Neural cell (in vitro differentiated cells): ENCODE measurements at regions not wholly inside any gene's neighbourhood (a gene's known extent, or its start where the extent isn't known, plus 50 kb on each side); places are given as distances from the start of the nearest gene placed in this dataset.

Experiments used
- H2AFZ ChIP-seq: fragments of 200-600, 300-800 bp; sonication (generic), shearing (Covaris generic); 2 replicates; pipeline ENCODE4 v1.6.0; 2014; ENCODE audit warnings: low read depth, mild to moderate bottlenecking, antibody characterized with exemption, low read length, moderate library complexity
- H3F3A ChIP-seq: fragments of 200-600 bp; shearing (Covaris generic); 2 replicates; pipeline ENCODE4 v1.6.1; 2016; ENCODE audit warnings: mild to moderate bottlenecking, moderate library complexity, mixed read lengths, antibody characterized with exemption, low read length; ENCODE audit not compliant: insufficient read depth, poor library complexity, severe bottlenecking
- H3K27ac ChIP-seq: fragments of 200-600, 300-800 bp; sonication (generic), shearing (Covaris generic); 2 replicates; pipeline ENCODE4 v1.5.1; 2014; ENCODE audit warnings: mild to moderate bottlenecking, low read length, moderate library complexity
- H3K27me3 ChIP-seq: fragments of 300-800, 200-600 bp; sonication (generic), shearing (Covaris generic); 2 replicates; pipeline ENCODE4 v1.6.0; 2014; ENCODE audit warnings: mild to moderate bottlenecking, low read depth, low read length, moderate library complexity; ENCODE audit not compliant: insufficient read depth
- H3K36me3 ChIP-seq: fragments of 300-800, 200-600 bp; sonication (generic), shearing (Covaris generic); 2 replicates; pipeline ENCODE4 v1.5.1; 2014; ENCODE audit warnings: mild to moderate bottlenecking, antibody characterized with exemption, low read length, moderate library complexity; ENCODE audit not compliant: insufficient read depth
- H3K4me2 ChIP-seq: fragments of 300-800, 200-600 bp; sonication (generic), shearing (Covaris generic); 2 replicates; pipeline ENCODE4 v1.6.0; 2014; ENCODE audit warnings: mild to moderate bottlenecking, low read length
- H3K4me3 ChIP-seq: fragments of 300-800, 200-600 bp; sonication (generic), shearing (Covaris generic); 2 replicates; pipeline ENCODE4 v1.5.1; 2014; ENCODE audit warnings: mild to moderate bottlenecking, low read length, moderate library complexity
- H3K79me2 ChIP-seq: fragments of 200-600 bp; shearing (Covaris generic); replicated peaks from 2 replicates; pipeline ENCODE4 v1.6.0; 2014; ENCODE audit warnings: mild to moderate bottlenecking, low read length, moderate library complexity; ENCODE audit not compliant: insufficient read depth
- H3K9ac ChIP-seq: fragments of 300-800, 200-600 bp; sonication (generic), shearing (Covaris generic); 2 replicates; pipeline ENCODE4 v1.6.1; 2016; ENCODE audit warnings: mild to moderate bottlenecking, low read length, mixed read lengths
- H3K9me2 ChIP-seq: fragments of 200-600 bp; shearing (Covaris generic); 2 replicates; pipeline ENCODE4 v1.6.1; 2016; ENCODE audit warnings: mild to moderate bottlenecking, low read length, mixed read lengths; ENCODE audit not compliant: insufficient read depth
- H3K9me3 ChIP-seq: fragments of 200-600, 300-800 bp; sonication (generic), shearing (Covaris generic); 2 replicates; pipeline ENCODE4 v1.6.1; 2016; ENCODE audit warnings: mild to moderate bottlenecking, mixed run types, low read length, moderate library complexity, mixed read lengths
- H4K20me1 ChIP-seq: fragments of 200-600 bp; shearing (Covaris generic); 2 replicates; pipeline ENCODE4 v1.6.1; 2016; ENCODE audit warnings: mild to moderate bottlenecking, mixed run types; ENCODE audit not compliant: insufficient read depth
- EP300 ChIP-seq: fragments of 450-650 bp; conservative IDR thresholded peaks from 2 replicates; pipeline ENCODE4 v1.6.1; 2014; ENCODE audit warnings: antibody characterized with exemption, mild to moderate bottlenecking, moderate library complexity; ENCODE audit not compliant: poor library complexity, severe bottlenecking
- EZH2 ChIP-seq: fragments of 200-600, 300-800 bp; shearing (Covaris generic), sonication (generic); IDR thresholded peaks from 2 replicates; pipeline ENCODE4 v1.6.1; 2014; ENCODE audit warnings: antibody characterized with exemption, low read length, borderline replicate concordance, mild to moderate bottlenecking; ENCODE audit not compliant: insufficient read depth, poor library complexity, severe bottlenecking
- MXI1 ChIP-seq: fragments of 450-650 bp; conservative IDR thresholded peaks from 2 replicates; pipeline ENCODE4 v1.6.1; 2014; ENCODE audit warnings: antibody characterized with exemption, mild to moderate bottlenecking; ENCODE audit not compliant: poor library complexity, severe bottlenecking
- POLR2AphosphoS5 ChIP-seq: IDR thresholded peaks from 2 replicates; pipeline ENCODE4 v1.6.1; 2012
- SMC3 ChIP-seq: fragments of 450-650 bp; conservative IDR thresholded peaks from 2 replicates; pipeline ENCODE4 v1.6.1; 2014; ENCODE audit warnings: antibody characterized with exemption, mild to moderate bottlenecking, moderate library complexity; ENCODE audit not compliant: poor library complexity
- TAF1 ChIP-seq: IDR thresholded peaks from 2 replicates; pipeline ENCODE4 v1.6.1; 2012; ENCODE audit warnings: low read depth
- TF ChIP-seq, protein P1 (sequence below): IDR thresholded peaks from 2 replicates; pipeline ENCODE4 v1.6.1; 2012; ENCODE audit warnings: borderline replicate concordance

DNA sequence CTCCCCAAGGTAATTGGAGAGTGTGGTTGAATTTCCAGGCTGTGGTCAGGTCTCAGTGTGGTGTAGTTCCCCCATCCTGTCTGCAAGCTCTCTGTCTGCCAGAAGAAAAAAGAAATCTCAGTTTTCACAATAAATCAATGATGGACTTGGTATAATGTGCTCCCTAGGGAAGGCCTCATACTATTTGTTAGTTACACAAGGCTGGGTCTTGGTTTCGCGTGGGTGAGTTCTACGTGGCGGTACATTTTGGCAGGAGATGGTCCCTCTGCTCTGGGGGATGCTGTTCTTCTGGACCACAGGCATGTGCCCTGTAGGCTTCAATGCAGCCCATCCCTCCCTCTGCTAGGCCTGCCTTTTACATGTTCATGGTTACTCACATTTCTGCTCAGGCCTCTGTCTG, 206.4 kb upstream of the PELI2 start:
- no peaks in the 10 kb centered on the region for H3K79me2 ChIP-seq
- no peak overlapping the region for H2AFZ ChIP-seq
- H3K27me3 ChIP-seq = no peaks in the 10 kb centered on the region
- no peak overlapping the region for H3K4me3 ChIP-seq
- H3K9me2 ChIP-seq = no peaks in the 10 kb centered on the region
- no peaks in the 10 kb centered on the region for H3F3A ChIP-seq
- no peaks in the 10 kb centered on the region for H3K36me3 ChIP-seq
- no peaks in the 10 kb centered on the region for H4K20me1 ChIP-seq
- peaks cover under 1% of the 10 kb centered on the region for H3K9me3 ChIP-seq
- no peak overlapping the region for H3K27ac ChIP-seq
- no peak overlapping the region for H3K4me2 ChIP-seq
- no peak overlapping the region for H3K9ac ChIP-seq
- TF ChIP-seq EP300 = no peak

DNA sequence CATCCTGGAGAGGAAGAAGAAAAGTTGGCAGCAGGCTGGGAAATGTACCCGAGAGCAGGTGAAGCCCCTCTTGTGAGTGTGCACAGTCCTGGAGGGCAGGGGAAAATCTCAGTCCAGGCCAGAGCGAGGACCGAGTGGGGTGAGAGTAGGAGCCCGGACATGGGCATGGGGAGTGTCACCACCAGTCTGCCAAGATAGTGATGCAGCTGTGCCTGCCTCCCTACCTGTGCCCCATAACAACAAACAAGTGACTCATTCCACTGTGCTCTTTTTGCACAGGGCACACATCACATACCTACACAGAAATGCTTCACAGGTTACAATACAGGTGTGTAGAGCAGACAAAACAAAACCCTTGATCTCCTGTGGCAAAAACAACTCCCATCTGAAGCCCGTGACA, 205.9 kb upstream of the PELI2 start:
- Histone ChIP-seq H3K9me2 (no peaks in the 10 kb centered on the region), H3K79me2 (no peaks in the 10 kb centered on the region), H3K4me3 (no peak overlapping the region), H3K4me2 (no peak overlapping the region), H3K9me3 (peaks cover 3% of the 10 kb centered on the region), H2AFZ (no peak overlapping the region), H3K36me3 (no peaks in the 10 kb centered on the region), H3F3A (no peaks in the 10 kb centered on the region), H4K20me1 (no peaks in the 10 kb centered on the region), H3K9ac (no peak overlapping the region), H3K27me3 (no peaks in the 10 kb centered on the region), H3K27ac (no peak overlapping the region)
- TF ChIP-seq SMC3 (no peak), TAF1 (no peak), POLR2AphosphoS5 (no peak)
- TF ChIP-seq, protein P1, sequence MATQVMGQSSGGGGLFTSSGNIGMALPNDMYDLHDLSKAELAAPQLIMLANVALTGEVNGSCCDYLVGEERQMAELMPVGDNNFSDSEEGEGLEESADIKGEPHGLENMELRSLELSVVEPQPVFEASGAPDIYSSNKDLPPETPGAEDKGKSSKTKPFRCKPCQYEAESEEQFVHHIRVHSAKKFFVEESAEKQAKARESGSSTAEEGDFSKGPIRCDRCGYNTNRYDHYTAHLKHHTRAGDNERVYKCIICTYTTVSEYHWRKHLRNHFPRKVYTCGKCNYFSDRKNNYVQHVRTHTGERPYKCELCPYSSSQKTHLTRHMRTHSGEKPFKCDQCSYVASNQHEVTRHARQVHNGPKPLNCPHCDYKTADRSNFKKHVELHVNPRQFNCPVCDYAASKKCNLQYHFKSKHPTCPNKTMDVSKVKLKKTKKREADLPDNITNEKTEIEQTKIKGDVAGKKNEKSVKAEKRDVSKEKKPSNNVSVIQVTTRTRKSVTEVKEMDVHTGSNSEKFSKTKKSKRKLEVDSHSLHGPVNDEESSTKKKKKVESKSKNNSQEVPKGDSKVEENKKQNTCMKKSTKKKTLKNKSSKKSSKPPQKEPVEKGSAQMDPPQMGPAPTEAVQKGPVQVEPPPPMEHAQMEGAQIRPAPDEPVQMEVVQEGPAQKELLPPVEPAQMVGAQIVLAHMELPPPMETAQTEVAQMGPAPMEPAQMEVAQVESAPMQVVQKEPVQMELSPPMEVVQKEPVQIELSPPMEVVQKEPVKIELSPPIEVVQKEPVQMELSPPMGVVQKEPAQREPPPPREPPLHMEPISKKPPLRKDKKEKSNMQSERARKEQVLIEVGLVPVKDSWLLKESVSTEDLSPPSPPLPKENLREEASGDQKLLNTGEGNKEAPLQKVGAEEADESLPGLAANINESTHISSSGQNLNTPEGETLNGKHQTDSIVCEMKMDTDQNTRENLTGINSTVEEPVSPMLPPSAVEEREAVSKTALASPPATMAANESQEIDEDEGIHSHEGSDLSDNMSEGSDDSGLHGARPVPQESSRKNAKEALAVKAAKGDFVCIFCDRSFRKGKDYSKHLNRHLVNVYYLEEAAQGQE = no peak

- Histone ChIP-seq H3K4me2 (no peak overlapping the region), H4K20me1 (no peaks in the 10 kb centered on the region), H3F3A (no peaks in the 10 kb centered on the region), H3K27ac (no peak overlapping the region), H3K27me3 (no peaks in the 10 kb centered on the region), H3K9me3 (peaks cover 3% of the 10 kb centered on the region), H3K36me3 (no peaks in the 10 kb centered on the region), H2AFZ (no peak overlapping the region), H3K9me2 (no peaks in the 10 kb centered on the region), H3K9ac (no peak overlapping the region), H3K4me3 (no peak overlapping the region), H3K79me2 (no peaks in the 10 kb centered on the region)
- no peak for TF ChIP-seq EZH2
- no peak for TF ChIP-seq MXI1
These were observed 204.7 kb upstream of the PELI2 start for GRCh38 chr14:55913324-55914025.
